HG03159 (cell line): ENCODE measurements at regions not wholly inside any gene's neighbourhood (a gene's known extent, or its start where the extent isn't known, plus 50 kb on each side); places are given as distances from the start of the nearest gene placed in this dataset.

Experiments used
- ATAC-seq: cut with Tn5 transposase; IDR thresholded peaks from one replicate; pipeline ENCODE4 v1.9.1; 2021; ENCODE audit warnings: mild to moderate bottlenecking, moderate library complexity; ENCODE audit not compliant: unreplicated experiment

- ATAC-seq, result no peak
Measured at GRCh38 chr10:78851647-78852046, 217.1 kb upstream of the ZMIZ1 start.

- no peak for ATAC-seq
Measured at GRCh38 chr10:78852466-78853240, 216.1 kb upstream of the ZMIZ1 start.

GRCh38 chr10:78853864-78854263 lies 214.9 kb upstream of the ZMIZ1 start:
- ATAC-seq, result no peak

- ATAC-seq, result no peak
Measured at GRCh38 chr10:78856421-78856820, 212.3 kb upstream of the ZMIZ1 start.

- no peak for ATAC-seq
Measured at GRCh38 chr10:78857193-78857592, 211.6 kb upstream of the ZMIZ1 start.

GRCh38 chr10:78859266-78859665 lies 209.5 kb upstream of the ZMIZ1 start:
- ATAC-seq, result no peak

DNA sequence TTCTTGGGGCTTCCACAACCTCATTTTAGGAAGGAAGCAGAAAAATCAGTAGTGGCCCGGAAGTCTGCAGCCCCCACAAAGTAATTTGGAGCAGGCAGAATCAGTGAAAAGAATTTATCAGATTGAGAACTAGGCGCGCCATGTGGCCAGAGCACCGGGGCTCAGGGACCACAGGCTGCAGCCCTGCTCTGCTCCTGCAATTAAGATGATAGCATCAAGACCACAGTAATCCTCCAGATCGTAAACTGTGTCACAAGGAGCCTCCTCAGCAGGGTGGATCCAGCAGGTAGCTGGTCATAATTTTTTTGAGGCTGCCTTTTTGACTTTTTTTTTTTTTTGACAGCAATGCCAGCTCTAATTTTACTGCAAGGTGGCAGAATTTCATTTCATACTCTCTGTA lies 209.0 kb upstream of the ZMIZ1 start:
- no peak for ATAC-seq

DNA sequence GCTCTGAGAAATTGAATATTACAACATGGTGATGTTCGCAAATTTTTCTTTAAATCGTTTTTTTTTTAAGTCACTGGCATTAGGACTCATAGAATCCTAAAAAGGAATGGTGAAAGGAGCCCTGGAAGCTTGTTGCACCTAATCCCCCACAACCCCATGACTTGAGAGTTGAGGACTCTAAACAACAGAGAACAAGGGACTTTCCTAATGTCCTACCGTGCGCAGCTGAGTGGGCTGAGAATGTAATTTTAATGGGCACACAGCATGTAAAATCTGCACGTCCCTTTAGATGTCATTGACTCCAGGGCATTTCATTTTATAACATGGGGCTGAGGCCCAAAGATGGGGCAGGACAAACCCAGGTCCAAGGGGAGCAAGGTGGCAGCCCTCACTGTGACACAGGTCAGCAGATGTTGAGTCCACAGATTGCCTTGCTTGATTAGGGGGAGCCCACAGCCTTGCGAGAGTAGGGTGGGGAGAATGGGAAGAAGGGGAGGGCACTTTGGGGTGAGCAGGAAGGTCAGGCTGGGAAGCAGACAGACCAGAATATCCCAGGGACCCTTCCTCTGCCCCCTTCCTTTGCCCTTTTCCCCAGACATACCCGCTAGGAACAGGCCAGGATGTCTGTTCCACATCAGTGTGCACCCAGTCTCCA lies 208.4 kb upstream of the ZMIZ1 start:
- ATAC-seq, result no peak

DNA sequence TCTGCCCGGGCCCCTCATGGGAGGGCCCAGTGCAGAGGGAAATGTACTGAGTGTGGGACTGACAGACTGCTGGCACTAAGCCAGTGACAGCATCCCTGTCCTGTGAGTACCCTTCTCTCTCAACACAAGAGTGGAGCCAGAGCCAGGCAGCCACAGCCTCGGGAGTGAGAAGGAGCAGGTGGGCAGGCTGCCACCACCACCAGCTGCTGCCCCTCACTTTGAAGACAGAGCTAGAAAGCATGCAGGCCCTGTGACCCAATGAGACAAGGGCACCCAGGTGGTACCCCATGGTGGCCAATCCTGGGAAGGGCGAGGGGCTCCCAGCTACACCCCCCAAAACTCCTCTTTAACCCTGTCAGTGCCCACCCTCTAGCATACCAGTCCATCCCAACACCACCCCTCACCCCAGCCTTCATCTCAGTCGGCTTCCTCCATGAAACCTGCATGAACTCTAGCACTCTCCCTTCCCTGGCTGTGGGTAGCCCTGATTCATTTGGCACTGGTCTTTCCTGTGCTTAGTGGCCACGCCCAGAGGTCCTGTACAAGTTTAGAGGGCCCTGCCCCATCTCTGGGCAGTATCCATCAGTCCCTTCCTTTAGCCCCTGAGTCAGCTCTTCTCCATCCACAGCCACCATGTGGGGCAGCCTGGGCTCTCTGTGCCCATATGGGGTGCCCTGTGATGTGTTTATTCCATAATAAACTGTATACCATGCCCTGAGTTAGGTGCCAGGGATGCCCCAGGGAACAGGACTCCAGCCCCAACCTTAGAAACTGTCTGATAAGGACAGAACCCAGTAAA lies 207.0 kb upstream of the ZMIZ1 start:
- no peak for ATAC-seq

GRCh38 chr10:78862328-78862640 lies 206.5 kb upstream of the ZMIZ1 start:
- no peak for ATAC-seq

- ATAC-seq, result no peak
Measured at GRCh38 chr10:78863140-78863905, 205.4 kb upstream of the ZMIZ1 start.

DNA sequence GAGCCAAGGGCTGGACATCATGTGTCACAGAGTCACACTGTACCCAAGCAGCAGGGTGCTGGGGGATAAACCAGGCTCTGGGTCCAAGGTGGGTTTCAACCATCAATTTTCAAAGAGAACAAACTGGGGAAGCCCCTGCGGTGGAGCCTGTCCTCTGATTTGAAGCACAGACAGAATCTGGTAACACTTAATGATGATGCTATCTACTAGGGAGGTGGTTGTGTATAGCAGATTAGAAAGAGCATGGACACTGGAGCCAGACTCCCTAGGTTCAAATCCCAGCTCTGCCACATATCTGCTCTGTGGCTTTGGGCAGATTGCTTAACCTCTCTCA lies 204.9 kb upstream of the ZMIZ1 start:
- ATAC-seq, result no peak

DNA sequence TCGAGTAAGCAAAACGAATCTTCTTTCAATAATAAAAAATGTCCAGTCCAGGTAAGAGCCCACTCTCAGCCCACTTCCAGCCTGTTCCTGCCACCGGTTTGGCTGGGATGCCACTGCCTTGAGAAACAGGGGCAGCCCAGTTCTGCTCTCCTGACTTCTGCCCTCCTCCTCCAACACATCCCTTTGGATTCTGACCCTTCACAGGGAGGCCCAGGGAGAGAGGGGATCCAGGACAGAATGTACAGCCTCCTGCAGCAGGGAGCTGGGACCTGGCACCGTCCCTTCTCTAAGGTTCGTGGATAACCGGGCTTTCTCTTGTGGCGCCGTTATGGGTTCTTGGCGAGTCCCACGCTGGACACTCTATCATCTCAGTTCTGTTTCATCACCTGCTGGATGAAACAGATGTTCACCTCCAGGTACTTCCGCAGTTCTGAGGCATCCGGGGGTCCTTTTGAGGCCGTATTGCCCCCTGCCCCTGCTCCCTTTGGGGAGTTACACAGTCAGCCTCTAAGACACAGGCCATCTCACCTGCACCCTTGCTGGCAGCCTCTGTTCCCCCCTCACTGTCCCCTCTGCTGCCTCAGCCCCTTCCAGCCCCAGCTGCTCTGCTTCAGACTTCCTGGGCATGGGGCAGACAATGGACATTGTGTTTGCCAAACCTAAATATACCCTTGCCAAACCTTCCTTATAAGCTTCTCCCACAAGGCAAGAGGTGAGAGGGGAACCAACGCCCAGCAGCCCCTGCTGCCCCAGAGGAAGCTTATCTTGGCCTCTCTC lies 203.8 kb upstream of the ZMIZ1 start:
- ATAC-seq, result no peak

GRCh38 chr10:78865538-78865875 lies 203.3 kb upstream of the ZMIZ1 start:
- no peak for ATAC-seq

GRCh38 chr10:78865931-78866717 lies 202.6 kb upstream of the ZMIZ1 start:
- no peak for ATAC-seq

DNA sequence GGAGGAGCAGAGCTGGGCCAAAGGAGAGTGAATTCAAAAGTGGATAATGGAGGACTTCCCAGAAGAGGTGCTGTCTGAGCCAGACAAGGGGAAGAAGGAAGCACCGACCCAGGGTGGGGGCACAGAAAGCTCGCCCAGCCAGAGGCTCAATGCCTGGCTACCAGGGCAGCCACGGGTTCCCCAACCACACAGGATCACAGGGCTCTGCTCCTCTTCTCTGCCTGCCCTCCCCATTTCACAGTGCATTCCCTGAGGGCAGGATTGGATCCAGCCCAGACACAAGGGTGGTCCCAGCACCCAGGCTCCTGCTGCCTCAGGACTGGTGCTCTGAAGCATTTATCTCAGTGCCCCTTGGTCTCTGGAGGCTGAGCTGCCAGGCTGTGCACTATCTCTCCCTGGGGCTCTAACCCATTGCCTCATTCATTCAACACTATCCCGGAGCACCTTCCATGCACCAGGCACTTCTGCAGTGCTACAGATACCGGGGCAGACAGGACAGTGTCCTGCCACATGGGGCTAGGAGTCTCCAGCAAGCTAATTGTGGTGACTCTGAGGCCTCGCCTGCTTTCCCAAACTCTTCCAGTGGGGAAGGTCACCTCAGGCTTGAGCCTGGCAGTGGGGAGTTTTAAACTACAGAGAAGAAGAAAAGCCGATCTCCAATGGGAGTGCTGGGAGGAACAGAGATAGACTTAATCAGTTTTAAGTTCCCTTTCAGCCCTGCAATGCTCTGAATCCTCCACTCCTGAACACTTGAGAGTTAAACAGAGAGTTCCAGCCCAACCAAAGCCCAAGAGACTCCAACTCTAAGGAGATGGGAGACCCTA lies 201.8 kb upstream of the ZMIZ1 start:
- ATAC-seq, result no peak

DNA sequence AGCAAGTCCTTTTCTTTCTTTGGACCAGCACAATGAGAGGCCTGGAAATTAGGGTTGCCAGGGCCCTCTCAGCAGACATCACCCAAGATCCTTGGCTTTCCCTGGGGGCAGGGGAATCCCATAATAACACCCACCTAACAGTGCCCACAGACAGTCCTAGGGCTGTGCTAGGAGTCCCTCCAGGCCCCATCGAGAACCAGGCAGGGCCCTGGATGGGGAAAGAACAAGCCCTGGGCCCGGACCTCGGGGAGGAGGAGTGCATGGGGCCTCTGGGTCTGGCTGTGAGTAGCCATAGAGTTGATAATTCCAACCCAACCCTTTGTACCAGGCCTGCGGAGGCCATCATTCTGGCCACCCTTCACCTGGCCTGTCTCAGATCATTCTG lies 201.2 kb upstream of the ZMIZ1 start:
- no peak for ATAC-seq

DNA sequence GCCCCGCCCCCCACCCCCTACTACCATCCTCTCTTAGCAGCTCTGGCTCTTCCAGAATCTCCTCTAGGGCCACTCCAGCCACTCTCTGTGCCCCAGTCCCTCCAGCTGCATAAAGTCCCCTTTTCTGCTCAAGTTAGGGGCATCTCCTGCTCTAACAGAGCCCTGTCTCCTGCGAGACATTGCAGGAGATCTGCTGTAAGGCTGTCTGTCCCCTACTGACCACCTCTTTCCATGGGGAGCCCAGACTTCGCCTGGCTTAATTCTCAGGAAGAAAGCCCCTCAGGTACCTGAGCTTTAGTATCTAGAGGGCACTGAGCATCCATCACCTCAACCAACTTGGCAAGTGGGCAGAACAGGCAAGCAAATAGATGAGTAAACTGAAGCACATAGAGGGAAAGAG lies 200.7 kb upstream of the ZMIZ1 start:
- ATAC-seq, result no peak

DNA sequence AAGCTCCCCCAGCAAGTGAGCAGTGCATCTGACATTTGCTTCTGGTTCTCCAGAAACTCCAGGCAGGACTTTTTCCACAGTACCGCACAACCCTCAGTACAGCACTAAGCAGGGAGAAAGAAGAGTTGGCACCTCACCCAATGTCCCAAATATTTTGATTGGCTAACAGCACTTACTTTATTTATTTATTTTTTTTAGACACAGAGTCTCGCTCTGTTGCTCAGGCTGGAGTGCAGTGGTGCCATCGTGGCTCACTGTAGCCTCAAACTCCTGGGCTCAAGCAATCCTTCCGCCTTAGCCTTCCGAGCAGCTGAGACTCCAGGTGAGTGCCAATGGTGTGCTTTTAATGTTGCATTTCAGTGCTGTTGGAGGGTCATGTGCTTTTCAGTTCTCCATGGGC lies 200.3 kb upstream of the ZMIZ1 start:
- ATAC-seq, result no peak
